Stimulated activated CD8-positive, alpha-beta memory T cell treated with anti-CD3 and anti-CD28 coated beads, Interleukin-2, amount 100 ng/mL, for 1 hour (primary cell): ENCODE measurements at regions not wholly inside any gene's neighbourhood (a gene's known extent, or its start where the extent isn't known, plus 50 kb on each side); places are given as distances from the start of the nearest gene placed in this dataset.
"Not testable (repeated sequence)": the region's sequence is repeated elsewhere in the genome, so short reads cannot be mapped to it uniquely, and the experiment has no call there.

ENCODE experiments used
- DNase-seq, 2 donors: peaks; one replicate each; pipeline ENCODE4 v3.0.0-alpha.2; 2020; ENCODE audit warnings: low read depth in 2 of 2

DNA sequence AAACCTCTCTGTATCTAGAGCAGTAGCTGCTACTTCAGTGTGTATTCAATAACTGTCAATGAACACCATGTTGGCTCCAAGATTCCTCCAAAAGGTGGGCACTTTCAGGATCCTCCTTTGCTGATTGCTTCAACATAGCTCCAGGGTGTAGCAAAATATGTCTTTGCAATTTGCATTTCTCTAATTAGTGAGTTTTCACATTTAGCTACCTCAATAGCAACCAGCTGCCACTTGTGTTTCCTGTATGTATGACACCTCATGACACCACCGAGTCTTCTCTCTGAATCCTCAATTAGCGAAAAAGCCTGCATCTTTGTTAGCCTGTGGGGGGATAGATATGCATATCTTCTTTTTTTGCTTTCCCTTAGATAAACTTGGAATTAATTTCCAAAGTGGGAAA, 898.3 kb upstream of the FAT3 start:
- no peak for DNase-seq

DNA sequence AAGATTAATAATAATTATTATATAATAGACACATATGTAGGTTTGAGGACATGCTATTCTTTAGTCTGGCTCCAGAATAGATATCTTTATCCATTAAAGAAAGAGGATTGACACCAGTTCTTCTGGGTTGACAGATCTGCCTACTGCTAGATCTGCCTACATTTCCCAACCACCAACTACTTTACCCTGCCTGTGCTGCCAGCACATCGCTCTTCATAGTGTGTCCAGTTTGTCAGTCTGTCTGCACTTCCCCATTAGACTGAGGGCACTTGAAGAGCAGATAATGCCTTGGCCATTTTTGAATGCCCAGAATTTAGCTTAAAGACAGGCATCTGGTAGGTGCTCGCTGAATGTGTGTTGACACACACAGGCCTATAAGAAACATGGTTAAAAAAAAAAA, 910.1 kb upstream of the FAT3 start:
- no peak for DNase-seq

DNA sequence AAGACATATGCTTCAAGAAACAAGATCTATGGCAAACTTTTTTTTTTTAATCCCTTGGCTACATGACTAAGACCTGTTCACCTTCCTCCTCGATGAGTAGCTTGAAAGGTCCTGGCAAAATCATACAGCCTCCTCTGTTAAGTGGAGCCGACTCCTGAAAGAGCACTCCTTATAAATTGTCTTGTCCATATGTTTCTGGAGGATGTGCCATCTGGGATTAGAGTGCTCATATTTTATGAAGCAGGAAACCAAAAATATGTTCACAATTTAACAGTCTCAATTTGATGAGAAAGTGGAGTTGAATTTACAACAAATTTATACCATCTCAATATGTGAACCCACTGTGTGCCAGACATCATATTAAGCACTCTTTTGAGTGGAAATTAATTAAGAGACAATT, 912.1 kb upstream of the FAT3 start:
- DNase-seq = no peak

DNA sequence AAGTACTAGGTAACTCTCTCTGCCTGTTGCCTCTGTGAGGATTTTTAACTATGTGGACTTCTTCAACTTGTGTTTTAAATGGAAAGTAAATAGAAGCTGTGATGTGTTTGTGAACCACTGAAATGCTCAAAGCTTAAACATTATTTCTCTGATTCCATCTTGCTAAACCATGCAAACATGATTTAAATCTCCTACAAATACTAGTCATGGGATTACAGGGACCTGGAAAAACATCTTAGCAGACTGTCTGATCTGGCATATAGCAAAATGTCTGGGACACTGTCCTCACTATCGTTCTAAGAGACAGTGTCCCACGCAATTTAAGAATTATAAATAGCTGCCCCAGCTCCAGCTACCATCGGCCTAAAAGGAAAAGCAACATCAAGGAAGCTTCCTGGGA, 914.5 kb upstream of the FAT3 start:
- no peak for DNase-seq

- DNase-seq = no peak
Observed at GRCh38 chr11:91308069-91308468, 916.5 kb upstream of the FAT3 start.

- no peak for DNase-seq
Observed at GRCh38 chr11:91305402-91305801, 919.2 kb upstream of the FAT3 start.

DNA sequence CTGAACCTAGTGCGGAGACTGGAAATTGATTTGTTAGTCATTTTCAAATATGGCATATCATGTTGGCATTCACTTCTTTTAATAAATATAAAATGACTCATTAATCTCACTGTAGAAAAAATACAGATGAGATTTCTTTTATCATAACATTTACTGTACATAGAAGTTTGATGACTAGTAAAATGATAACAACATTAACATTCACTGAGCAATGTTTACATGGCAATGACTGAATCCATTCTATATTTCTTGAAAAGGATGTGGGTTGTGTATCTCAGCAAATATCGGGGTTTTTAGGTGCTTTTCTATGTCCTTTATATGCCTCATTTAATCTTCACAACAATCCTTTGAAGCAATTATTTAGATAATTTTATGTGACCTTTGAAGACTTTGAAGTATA, 920.9 kb upstream of the FAT3 start:
- no peak for DNase-seq

- no peak for DNase-seq
Observed at GRCh38 chr11:91299980-91300379, 924.6 kb upstream of the FAT3 start.

GRCh38 chr11:91296629-91297028, 928.0 kb upstream of the FAT3 start:
- no peak for DNase-seq

DNA sequence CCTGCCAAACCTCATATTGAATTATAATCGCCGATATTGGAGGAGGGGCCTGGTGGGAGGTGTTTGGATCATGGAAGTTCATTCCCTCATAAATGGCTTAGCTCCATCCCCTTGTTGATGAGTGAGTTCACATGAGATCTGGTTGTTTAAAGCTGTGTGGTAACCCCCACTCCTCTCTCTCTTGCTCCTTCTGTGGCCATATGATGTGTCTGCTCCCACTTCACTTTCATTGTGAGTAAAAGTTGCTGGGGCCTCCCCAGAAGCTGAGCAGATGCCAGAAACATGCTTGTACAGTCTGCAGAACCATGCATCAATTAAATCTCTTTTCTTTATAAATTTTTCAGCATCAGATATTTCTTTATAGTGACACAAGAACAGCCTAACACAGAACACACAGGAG, 929.0 kb upstream of the FAT3 start:
- DNase-seq = no peak

- DNase-seq = no peak
Observed at GRCh38 chr11:91293119-91293518, 931.5 kb upstream of the FAT3 start.

DNA sequence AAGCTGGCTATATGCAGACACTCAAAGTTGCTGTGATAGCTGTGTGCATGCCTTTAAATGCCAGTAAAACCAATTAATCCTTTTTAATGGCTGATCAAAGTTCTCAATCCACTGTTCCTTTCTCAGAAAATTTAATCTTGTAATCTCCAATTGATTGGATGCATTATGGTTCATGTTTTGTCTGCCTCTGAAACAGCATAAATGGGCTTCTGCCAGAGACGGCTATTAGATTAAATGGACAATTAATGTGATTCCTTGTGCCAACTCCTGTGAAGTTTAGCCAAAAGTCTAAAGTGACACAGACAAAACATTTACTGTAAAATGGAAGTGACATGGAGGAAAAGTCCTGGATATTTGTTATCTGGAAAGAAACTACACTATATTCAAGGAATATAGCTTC, 952.5 kb upstream of the FAT3 start:
- no peak for DNase-seq

- DNase-seq = not testable (repeated sequence)
Observed at GRCh38 chr11:91268512-91269295, 955.9 kb upstream of the FAT3 start.

DNA sequence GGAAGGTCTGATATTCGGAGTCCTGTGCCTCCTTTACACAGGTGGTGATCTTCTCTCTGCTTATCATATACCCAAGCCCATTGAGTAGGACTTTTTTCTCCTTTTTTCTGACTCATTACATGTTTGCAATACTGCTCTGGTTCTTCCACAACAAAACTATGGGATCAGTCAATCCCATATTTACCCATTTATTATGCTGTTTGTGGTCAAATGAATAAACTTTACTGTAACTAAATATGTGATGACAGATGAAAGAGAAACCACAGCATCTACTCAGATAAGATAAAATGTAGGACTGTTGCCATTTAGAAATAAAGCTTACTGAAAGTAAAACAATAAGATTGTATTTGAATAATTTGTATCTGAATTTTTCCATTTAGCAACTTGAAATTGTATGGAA, 958.7 kb upstream of the FAT3 start:
- DNase-seq = no peak

DNA sequence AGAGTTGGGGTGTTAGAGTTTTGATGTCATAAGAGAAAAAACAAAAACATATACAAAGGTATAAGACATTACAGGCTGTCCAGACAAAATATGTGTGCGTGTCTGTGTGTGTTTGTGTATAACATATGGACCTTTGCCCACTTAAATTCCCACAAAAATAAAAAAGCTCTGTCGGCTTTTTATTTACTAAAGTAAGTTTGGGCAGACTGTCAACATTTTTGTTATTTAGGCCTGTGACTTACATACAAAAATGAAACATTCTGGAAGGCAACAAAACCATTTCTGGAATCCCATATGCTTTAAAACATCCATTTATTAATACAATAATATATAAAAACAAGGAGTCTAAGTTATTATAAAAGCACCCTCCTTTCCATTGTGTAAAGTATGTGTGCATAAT, 960.1 kb upstream of the FAT3 start:
- DNase-seq = no peak

DNA sequence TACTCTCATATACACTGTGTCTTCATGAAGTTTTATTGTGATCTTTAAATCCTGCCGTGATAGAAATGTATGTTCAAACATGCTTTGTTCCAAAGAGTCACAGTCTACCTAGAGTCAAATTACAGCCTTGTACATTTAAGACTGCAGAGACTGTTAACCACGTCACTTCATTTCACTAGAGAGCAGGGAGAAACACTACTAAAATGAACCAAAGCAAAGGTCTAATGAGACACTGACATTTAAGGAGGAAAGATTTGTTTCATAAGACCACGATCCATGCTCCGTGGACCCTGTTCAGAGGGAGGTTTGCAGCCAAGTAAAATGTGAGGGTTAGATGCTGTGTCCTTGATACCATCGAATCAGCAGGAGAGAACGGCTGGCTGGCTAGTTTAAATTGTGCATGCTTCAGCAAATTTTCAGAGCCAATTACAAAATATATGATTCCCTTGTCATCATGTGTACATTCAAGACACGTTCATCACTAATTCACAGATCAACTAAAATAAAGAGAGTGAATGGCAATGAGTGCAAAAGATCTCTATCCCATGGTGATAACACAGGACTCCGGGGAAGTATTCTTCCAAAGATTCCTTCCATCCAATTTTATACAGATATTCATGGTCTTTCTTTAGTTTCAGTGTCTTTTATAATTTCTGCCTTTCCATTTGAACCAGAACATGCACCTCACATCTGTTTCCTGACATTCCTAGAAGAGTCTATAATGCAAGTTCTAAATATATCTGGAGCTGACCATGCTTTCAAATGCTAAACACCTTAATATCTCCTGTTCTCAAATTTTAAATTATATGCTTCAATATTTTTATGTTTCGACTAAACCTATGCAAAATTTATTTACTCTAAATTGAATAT, 960.9 kb upstream of the FAT3 start:
- DNase-seq = no peak

GRCh38 chr11:91261513-91261912, 963.1 kb upstream of the FAT3 start:
- DNase-seq = no peak

GRCh38 chr11:91258876-91259275, 965.7 kb upstream of the FAT3 start:
- no peak for DNase-seq

DNA sequence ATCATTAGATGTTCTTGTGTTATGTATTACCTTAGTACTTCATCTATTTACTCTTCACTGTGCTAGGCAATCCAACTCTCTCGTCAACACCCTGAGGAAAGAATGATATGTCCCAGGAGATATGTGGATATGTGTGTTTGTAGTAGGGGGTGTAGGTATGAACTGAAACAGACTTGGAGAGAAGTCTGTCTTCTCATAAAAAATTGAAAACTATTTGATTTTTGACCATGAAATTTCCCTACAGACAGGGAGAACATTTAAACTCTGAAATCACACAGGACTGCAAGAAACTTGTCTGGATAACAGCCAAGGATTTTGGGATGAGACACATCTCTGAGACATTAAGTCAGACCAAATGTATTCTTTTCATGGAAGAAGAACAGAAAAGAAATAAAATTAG, 967.0 kb upstream of the FAT3 start:
- DNase-seq = no peak

DNA sequence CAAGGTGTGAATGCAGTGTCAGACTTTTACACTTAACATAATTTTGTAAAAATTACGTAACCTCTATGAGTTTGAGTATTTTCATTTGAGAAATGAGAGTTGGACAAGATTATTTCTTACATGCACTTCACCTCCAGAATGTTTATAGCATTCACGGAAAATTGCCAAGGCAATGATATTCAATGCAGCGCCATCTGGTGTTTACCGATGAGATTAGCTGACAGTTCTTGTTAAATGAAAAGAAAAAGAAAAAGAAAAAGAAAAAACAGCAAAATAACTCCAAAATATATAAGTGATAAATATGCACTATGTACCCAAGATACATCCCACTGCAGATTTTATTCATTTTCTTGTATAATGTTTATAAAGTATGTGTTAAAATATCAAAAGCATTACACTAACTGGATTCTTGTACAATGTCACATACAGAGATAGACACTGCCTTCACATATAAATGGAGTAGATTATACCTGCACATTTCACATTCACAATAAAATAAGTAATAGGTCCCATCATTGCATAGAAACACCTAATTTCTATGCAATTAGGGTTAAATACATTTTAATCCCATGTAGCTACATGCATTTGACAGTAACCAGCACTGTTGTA, 976.3 kb upstream of the FAT3 start:
- DNase-seq = no peak

- no peak for DNase-seq
Observed at GRCh38 chr11:91247009-91247735, 977.4 kb upstream of the FAT3 start.

- no peak for DNase-seq
Observed at GRCh38 chr11:91244912-91245311, 979.7 kb upstream of the FAT3 start.
